NCI-H1105 treated with DMSO at 0.1 percent for 48 hours (cell line): ENCODE measurements at regions not wholly inside any gene's neighbourhood (a gene's known extent, or its start where the extent isn't known, plus 50 kb on each side); places are given as distances from the start of the nearest gene placed in this dataset.
A peak's percentile ranks its signal among the peaks of the same experiment; 100 is the strongest.

ENCODE experiments used
- DNase-seq: peaks from one replicate; lab custom pipeline; 2025; lab: John Stamatoyannopoulos, UW

GRCh38 chr4:22336822-22337221 is 179.0 kb downstream of the ADGRA3 start:
- no peak for DNase-seq

GRCh38 chr4:22334155-22334554 is 181.7 kb downstream of the ADGRA3 start:
- no peak for DNase-seq

GRCh38 chr4:22324422-22324821 is 191.4 kb downstream of the ADGRA3 start:
- no peak for DNase-seq

GRCh38 chr4:22323691-22324090 is 192.2 kb downstream of the ADGRA3 start:
- DNase-seq, result no peak

GRCh38 chr4:22322996-22323395 is 192.9 kb downstream of the ADGRA3 start:
- DNase-seq, result no peak

GRCh38 chr4:22315628-22316027 is 200.2 kb downstream of the ADGRA3 start:
- no peak for DNase-seq

GRCh38 chr4:22313976-22314375 is 201.9 kb downstream of the ADGRA3 start:
- DNase-seq, result no peak

- DNase-seq, result no peak
Observed at GRCh38 chr4:22312113-22312512, 203.8 kb downstream of the ADGRA3 start.

- DNase-seq, result no peak
Observed at GRCh38 chr4:22301253-22301652, 214.6 kb downstream of the ADGRA3 start.

GRCh38 chr4:22299678-22300077 is 216.2 kb downstream of the ADGRA3 start:
- peak; percentile 77 for DNase-seq

GRCh38 chr4:22287631-22288030 is 228.2 kb downstream of the ADGRA3 start:
- DNase-seq, result no peak

- DNase-seq, result no peak
Observed at GRCh38 chr4:22268350-22269025, 247.4 kb downstream of the ADGRA3 start.

- DNase-seq, result no peak
Observed at GRCh38 chr4:22264261-22264660, 251.6 kb downstream of the ADGRA3 start.

GRCh38 chr4:22253431-22253830 is 262.4 kb downstream of the ADGRA3 start:
- DNase-seq, result no peak

GRCh38 chr4:22246847-22247246 is 269.0 kb downstream of the ADGRA3 start:
- no peak for DNase-seq

- no peak for DNase-seq
Observed at GRCh38 chr4:22245294-22245693, 270.6 kb downstream of the ADGRA3 start.

- no peak for DNase-seq
Observed at GRCh38 chr4:22241415-22241814, 274.5 kb downstream of the ADGRA3 start.

GRCh38 chr4:22240814-22241213 is 275.1 kb downstream of the ADGRA3 start:
- no peak for DNase-seq

GRCh38 chr4:22238742-22239141 is 277.1 kb downstream of the ADGRA3 start:
- no peak for DNase-seq

GRCh38 chr4:22237846-22238494 is 277.9 kb downstream of the ADGRA3 start:
- no peak for DNase-seq

GRCh38 chr4:22237155-22237751 is 278.6 kb downstream of the ADGRA3 start:
- DNase-seq, result no peak

- DNase-seq, result no peak
Observed at GRCh38 chr4:22235698-22236097, 280.2 kb downstream of the ADGRA3 start.

GRCh38 chr4:22233230-22233629 is 282.6 kb downstream of the ADGRA3 start:
- DNase-seq, result no peak
